ENCODE measurements at regions not wholly inside any gene's neighbourhood (a gene's known extent, or its start where the extent isn't known, plus 50 kb on each side); places are given as distances from the start of the nearest gene placed in this dataset.

DNA sequence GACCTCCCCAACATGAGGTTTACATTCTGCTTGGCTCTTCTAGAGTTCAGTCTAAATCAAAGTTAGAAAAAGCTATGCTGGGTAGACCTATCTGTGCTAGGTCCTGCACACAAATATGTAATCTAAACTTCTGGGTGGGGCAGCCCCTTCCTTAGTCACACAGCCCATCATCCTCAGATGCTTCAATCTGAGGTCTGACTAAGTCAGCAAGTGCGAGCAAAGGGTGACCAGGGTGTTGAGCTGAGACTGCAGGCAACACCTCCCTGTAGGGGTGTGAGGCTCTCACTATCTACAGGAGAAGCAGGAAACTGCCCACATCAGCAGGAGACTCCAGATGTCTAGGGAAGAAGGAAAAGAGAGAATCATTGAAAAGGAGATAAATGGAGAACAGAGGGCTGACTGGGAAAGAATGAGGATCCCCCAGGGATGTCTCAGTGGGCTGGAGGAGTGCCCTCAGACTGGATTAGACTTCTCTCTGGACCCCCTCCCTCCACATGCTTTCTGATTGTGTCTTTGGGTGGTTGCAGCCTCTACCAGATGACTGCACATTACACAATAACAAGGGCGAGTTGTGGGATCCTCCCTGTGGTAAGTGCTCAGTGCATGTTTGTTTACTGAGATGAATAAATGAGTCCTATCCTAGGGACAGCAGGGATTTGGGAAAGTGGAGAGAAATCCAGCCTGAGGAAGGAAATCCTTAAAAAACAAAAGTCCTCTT, 266.2 kb upstream of the PLET1 start:
- no peak overlapping the region for H2AFZ ChIP-seq (ENCODE audit: low read depth, low read length)
- no peak overlapping the region for H3K4me2 ChIP-seq (ENCODE audit: low read length)
- H3K4me3 ChIP-seq (ENCODE audit: low read length): no peak overlapping the region
- H4K20me1 ChIP-seq (ENCODE audit: insufficient read depth, low read length): no peaks in the 10 kb centered on the region
- TF ChIP-seq EZH2phosphoT487 (IDR thresholded peaks at IDR 0.05; ENCODE audit: low read depth): no peak
- TF ChIP-seq, protein P1, sequence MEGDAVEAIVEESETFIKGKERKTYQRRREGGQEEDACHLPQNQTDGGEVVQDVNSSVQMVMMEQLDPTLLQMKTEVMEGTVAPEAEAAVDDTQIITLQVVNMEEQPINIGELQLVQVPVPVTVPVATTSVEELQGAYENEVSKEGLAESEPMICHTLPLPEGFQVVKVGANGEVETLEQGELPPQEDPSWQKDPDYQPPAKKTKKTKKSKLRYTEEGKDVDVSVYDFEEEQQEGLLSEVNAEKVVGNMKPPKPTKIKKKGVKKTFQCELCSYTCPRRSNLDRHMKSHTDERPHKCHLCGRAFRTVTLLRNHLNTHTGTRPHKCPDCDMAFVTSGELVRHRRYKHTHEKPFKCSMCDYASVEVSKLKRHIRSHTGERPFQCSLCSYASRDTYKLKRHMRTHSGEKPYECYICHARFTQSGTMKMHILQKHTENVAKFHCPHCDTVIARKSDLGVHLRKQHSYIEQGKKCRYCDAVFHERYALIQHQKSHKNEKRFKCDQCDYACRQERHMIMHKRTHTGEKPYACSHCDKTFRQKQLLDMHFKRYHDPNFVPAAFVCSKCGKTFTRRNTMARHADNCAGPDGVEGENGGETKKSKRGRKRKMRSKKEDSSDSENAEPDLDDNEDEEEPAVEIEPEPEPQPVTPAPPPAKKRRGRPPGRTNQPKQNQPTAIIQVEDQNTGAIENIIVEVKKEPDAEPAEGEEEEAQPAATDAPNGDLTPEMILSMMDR (IDR thresholded peaks at IDR 0.05; ENCODE audit: low read depth, low read length): no peak
- H3K27ac ChIP-seq (ENCODE audit: low read length): no peak overlapping the region
- H3K79me2 ChIP-seq (ENCODE audit: low read length): no peaks in the 10 kb centered on the region
- peaks cover 37% of the 10 kb centered on the region for H3K27me3 ChIP-seq (ENCODE audit: low read depth, low read length)
- H3K36me3 ChIP-seq (replicated peaks; ENCODE audit: low read depth, low read length): no peaks in the 10 kb centered on the region
- no peak overlapping the region for H3K9ac ChIP-seq (ENCODE audit: low read length)
- H3K4me1 ChIP-seq (ENCODE audit: low read length): no peaks in the 10 kb centered on the region
- H3K9me3 ChIP-seq (ENCODE audit: insufficient read depth, low read length): no peaks in the 10 kb centered on the region

DNA sequence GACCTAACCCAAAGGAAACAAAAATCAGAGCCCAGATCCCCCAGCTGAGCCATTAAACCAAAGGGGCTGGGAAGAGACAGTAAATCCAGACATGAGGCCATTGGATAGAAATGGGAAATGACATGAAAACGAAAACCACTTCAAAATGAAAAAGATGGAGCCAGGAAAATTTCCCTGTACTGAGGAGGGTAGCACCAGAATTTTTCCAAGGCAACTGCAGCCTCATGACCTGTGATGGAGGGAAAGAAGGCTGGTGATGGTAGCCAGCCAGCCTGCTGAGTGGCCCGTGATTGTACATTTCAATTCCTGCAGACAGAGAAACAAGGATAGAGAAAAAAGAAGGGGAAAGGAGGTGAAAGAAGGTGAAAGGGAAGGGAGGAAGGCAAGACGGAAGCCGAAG, 268.4 kb upstream of the PLET1 start:
- Histone ChIP-seq H2AFZ (ENCODE audit: low read depth, low read length) (no peak overlapping the region), H3K27me3 (ENCODE audit: low read depth, low read length) (peaks cover 48% of the 10 kb centered on the region), H3K4me2 (ENCODE audit: low read length) (no peak overlapping the region), H3K79me2 (ENCODE audit: low read length) (no peaks in the 10 kb centered on the region), H4K20me1 (ENCODE audit: insufficient read depth, low read length) (no peaks in the 10 kb centered on the region), H3K9ac (ENCODE audit: low read length) (no peak overlapping the region), H3K4me3 (ENCODE audit: low read length) (no peak overlapping the region), H3K36me3 (replicated peaks; ENCODE audit: low read depth, low read length) (no peaks in the 10 kb centered on the region), H3K27ac (ENCODE audit: low read length) (no peak overlapping the region), H3K4me1 (ENCODE audit: low read length) (no peaks in the 10 kb centered on the region), H3K9me3 (ENCODE audit: insufficient read depth, low read length) (no peaks in the 10 kb centered on the region)
- TF ChIP-seq, protein P1 (IDR thresholded peaks at IDR 0.05; ENCODE audit: low read depth, low read length): no peak
- TF ChIP-seq EZH2phosphoT487 (IDR thresholded peaks at IDR 0.05; ENCODE audit: low read depth): no peak

DNA sequence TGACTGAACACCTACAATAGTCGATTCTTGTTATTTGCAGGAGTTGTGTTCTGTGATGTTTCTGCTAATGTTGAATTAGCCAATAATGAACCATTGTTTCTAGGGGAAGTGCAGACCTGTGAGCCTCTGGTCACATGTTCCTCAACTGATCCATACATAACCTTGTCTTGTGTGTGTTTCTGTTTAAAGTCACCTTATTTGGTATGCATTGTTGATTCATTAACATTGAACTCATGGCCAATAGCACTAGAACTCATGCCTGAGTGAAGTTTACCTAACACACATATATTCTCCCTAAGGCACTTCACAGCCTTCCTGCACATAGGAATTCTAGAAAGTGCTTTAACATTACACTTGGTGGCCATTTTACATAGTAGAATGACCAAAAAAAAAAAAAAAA, 271.8 kb upstream of the PLET1 start:
- Histone ChIP-seq H3K9ac (ENCODE audit: low read length) (no peak overlapping the region), H3K36me3 (replicated peaks; ENCODE audit: low read depth, low read length) (no peaks in the 10 kb centered on the region), H4K20me1 (ENCODE audit: insufficient read depth, low read length) (no peaks in the 10 kb centered on the region), H3K4me1 (ENCODE audit: low read length) (no peaks in the 10 kb centered on the region), H3K27ac (ENCODE audit: low read length) (no peak overlapping the region), H3K79me2 (ENCODE audit: low read length) (no peaks in the 10 kb centered on the region), H3K4me2 (ENCODE audit: low read length) (no peak overlapping the region), H3K27me3 (ENCODE audit: low read depth, low read length) (peaks cover 33% of the 10 kb centered on the region), H2AFZ (ENCODE audit: low read depth, low read length) (no peak overlapping the region), H3K9me3 (ENCODE audit: insufficient read depth, low read length) (no peaks in the 10 kb centered on the region), H3K4me3 (ENCODE audit: low read length) (no peak overlapping the region)
- TF ChIP-seq, protein P1 (IDR thresholded peaks at IDR 0.05; ENCODE audit: low read depth, low read length): no peak
- TF ChIP-seq EZH2phosphoT487 (IDR thresholded peaks at IDR 0.05; ENCODE audit: low read depth): no peak

DNA sequence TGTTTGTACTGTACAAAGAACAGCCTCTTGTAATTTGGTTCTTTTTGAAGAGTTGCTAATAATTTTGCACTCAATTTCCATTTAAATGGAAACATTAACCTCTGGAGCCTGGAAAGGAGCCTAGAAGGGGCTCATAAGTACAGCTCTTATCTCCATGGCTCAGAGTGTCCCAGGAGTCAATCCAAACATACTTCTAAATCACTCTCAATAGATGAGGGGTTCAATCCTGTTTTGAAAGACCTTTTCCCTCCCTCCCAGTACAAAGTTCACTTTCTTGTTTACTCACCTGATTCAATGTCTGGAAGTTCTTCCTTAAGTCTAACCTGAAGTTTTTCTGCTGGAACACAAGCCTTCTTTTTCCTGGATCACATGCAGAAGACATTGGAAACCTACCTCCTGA, 273.0 kb upstream of the PLET1 start:
- TF ChIP-seq, protein P1 (IDR thresholded peaks at IDR 0.05; ENCODE audit: low read depth, low read length): no peak
- no peak for TF ChIP-seq EZH2phosphoT487 (IDR thresholded peaks at IDR 0.05; ENCODE audit: low read depth)
- no peak overlapping the region for H3K4me3 ChIP-seq (ENCODE audit: low read length)
- no peak overlapping the region for H2AFZ ChIP-seq (ENCODE audit: low read depth, low read length)
- no peak overlapping the region for H3K4me2 ChIP-seq (ENCODE audit: low read length)
- H3K4me1 ChIP-seq (ENCODE audit: low read length): no peaks in the 10 kb centered on the region
- no peaks in the 10 kb centered on the region for H3K79me2 ChIP-seq (ENCODE audit: low read length)
- H3K36me3 ChIP-seq (replicated peaks; ENCODE audit: low read depth, low read length): no peaks in the 10 kb centered on the region
- no peaks in the 10 kb centered on the region for H4K20me1 ChIP-seq (ENCODE audit: insufficient read depth, low read length)
- peaks cover 34% of the 10 kb centered on the region for H3K27me3 ChIP-seq (ENCODE audit: low read depth, low read length)
- H3K9ac ChIP-seq (ENCODE audit: low read length): no peak overlapping the region
- H3K27ac ChIP-seq (ENCODE audit: low read length): no peak overlapping the region
- H3K9me3 ChIP-seq (ENCODE audit: insufficient read depth, low read length): no peaks in the 10 kb centered on the region

All from OCI-LY3 (cell line).